Ovary (tissue), 3 donors: ENCODE measurements at regions not wholly inside any gene's neighbourhood (a gene's known extent, or its start where the extent isn't known, plus 50 kb on each side); places are given as distances from the start of the nearest gene placed in this dataset.

Source experiments
- POLR2A ChIP-seq: fragments of 450-650 bp; IDR thresholded peaks from one replicate; pipeline ENCODE4 v1.6.1; 2017; ENCODE audit warnings: antibody characterized with exemption, mild to moderate bottlenecking, moderate library complexity
- TF ChIP-seq, protein P1 (sequence below), 3 donors: fragments of 450-650 bp in 2 of 3; fragments of 200-600 bp in 1 of 3; IDR thresholded peaks; one replicate each; pipeline versions ENCODE4 v1.5.1 to v1.8.0; 2016 to 2022; ENCODE audit warnings: antibody characterized with exemption in 3 of 3, mild to moderate bottlenecking in 1 of 3
- donor health status: DM: no; HTN: no; CAD: no.

DNA sequence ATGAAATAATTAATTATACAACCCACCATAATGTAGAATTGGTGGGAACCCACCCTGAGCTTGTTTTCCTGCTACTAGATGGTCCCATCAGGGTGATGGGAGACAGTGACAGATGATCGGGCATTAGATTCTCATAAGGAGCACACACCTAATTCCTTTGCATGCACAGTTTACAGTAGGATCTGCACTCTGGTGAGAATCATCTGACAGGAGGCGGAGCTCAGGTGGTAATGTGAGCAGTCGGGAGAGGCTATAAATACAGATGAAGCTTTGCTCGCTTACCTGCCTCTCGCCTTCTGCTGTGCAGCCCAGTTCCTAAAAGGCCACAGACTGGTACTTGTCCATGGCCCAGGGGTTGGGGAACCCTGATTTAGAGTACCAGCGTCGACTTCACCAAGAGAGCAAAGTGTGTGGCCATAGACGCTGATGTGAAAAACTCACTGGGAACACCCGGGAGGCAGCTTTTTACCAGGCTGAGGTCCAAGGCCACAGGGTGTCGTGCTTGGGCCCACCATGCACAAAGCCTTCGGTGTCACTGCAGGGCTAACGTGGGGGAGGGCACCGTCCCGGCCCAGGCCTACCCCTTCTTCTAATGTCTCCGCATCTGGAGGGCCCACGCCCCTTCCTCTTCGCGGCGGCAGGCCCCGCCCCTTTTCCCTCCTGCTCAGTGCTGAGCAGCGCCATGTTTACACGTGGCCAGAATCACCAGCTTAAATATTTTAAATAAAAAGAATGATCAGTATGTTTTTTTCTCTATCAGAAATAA, 296.8 kb upstream of the HDAC4 start:
- TF ChIP-seq, protein P1, sequence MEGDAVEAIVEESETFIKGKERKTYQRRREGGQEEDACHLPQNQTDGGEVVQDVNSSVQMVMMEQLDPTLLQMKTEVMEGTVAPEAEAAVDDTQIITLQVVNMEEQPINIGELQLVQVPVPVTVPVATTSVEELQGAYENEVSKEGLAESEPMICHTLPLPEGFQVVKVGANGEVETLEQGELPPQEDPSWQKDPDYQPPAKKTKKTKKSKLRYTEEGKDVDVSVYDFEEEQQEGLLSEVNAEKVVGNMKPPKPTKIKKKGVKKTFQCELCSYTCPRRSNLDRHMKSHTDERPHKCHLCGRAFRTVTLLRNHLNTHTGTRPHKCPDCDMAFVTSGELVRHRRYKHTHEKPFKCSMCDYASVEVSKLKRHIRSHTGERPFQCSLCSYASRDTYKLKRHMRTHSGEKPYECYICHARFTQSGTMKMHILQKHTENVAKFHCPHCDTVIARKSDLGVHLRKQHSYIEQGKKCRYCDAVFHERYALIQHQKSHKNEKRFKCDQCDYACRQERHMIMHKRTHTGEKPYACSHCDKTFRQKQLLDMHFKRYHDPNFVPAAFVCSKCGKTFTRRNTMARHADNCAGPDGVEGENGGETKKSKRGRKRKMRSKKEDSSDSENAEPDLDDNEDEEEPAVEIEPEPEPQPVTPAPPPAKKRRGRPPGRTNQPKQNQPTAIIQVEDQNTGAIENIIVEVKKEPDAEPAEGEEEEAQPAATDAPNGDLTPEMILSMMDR (IDR thresholded peaks at IDR 0.05) = no peak
- TF ChIP-seq POLR2A = no peak
